HG03521 (cell line): ENCODE measurements at regions not wholly inside any gene's neighbourhood (a gene's known extent, or its start where the extent isn't known, plus 50 kb on each side); places are given as distances from the start of the nearest gene placed in this dataset.
"Not testable (repeated sequence)": the region's sequence is repeated elsewhere in the genome, so short reads cannot be mapped to it uniquely, and the experiment has no call there.

Source experiments
- ATAC-seq: cut with Tn5 transposase; IDR thresholded peaks from one replicate; pipeline ENCODE4 v1.9.1; 2021; ENCODE audit warnings: mild to moderate bottlenecking, moderate library complexity; ENCODE audit not compliant: unreplicated experiment

GRCh38 chr14:40413136-40413535 lies 980.9 kb upstream of the FBXO33 start:
- no peak for ATAC-seq

GRCh38 chr14:40410708-40411107 lies 978.5 kb upstream of the FBXO33 start:
- no peak for ATAC-seq

GRCh38 chr14:40402957-40403356 lies 970.7 kb upstream of the FBXO33 start:
- ATAC-seq, result no peak

GRCh38 chr14:40398981-40399380 lies 966.7 kb upstream of the FBXO33 start:
- no peak for ATAC-seq

GRCh38 chr14:40394634-40395340 lies 962.6 kb upstream of the FBXO33 start:
- no peak for ATAC-seq

- ATAC-seq, result no peak
Observed at GRCh38 chr14:40393143-40393542, 960.9 kb upstream of the FBXO33 start.

GRCh38 chr14:40386433-40386832 lies 954.2 kb upstream of the FBXO33 start:
- no peak for ATAC-seq

GRCh38 chr14:40374221-40374620 lies 942.0 kb upstream of the FBXO33 start:
- no peak for ATAC-seq

GRCh38 chr14:40371011-40371410 lies 938.8 kb upstream of the FBXO33 start:
- ATAC-seq, result no peak

- ATAC-seq, result no peak
Observed at GRCh38 chr14:40368314-40368713, 936.1 kb upstream of the FBXO33 start.

GRCh38 chr14:40367717-40368116 lies 935.5 kb upstream of the FBXO33 start:
- no peak for ATAC-seq

GRCh38 chr14:40365305-40365704 lies 933.1 kb upstream of the FBXO33 start:
- ATAC-seq, result no peak

GRCh38 chr14:40362856-40363255 lies 930.6 kb upstream of the FBXO33 start:
- no peak for ATAC-seq

- ATAC-seq, result no peak
Observed at GRCh38 chr14:40354754-40355153, 922.5 kb upstream of the FBXO33 start.

GRCh38 chr14:40348104-40348503 lies 915.9 kb upstream of the FBXO33 start:
- ATAC-seq, result not testable (repeated sequence)

- no peak for ATAC-seq
Observed at GRCh38 chr14:40347675-40348074, 915.4 kb upstream of the FBXO33 start.

- no peak for ATAC-seq
Observed at GRCh38 chr14:40346275-40346674, 914.0 kb upstream of the FBXO33 start.

- no peak for ATAC-seq
Observed at GRCh38 chr14:40345334-40345733, 913.1 kb upstream of the FBXO33 start.

GRCh38 chr14:40340708-40341107 lies 908.5 kb upstream of the FBXO33 start:
- no peak for ATAC-seq

GRCh38 chr14:40336846-40337245 lies 904.6 kb upstream of the FBXO33 start:
- ATAC-seq, result no peak

- ATAC-seq, result not testable (repeated sequence)
Observed at GRCh38 chr14:40326519-40326918, 894.3 kb upstream of the FBXO33 start.

GRCh38 chr14:40318211-40318719 lies 886.0 kb upstream of the FBXO33 start:
- ATAC-seq, result no peak

- ATAC-seq, result no peak
Observed at GRCh38 chr14:40317690-40318089, 885.5 kb upstream of the FBXO33 start.
